SU-DHL-6 (cell line): ENCODE measurements at regions not wholly inside any gene's neighbourhood (a gene's known extent, or its start where the extent isn't known, plus 50 kb on each side); places are given as distances from the start of the nearest gene placed in this dataset.

Source experiments
- H2AFZ ChIP-seq: fragments of 200-600 bp; sonication (generic); 2 replicates; pipeline ENCODE4 v1.6.1; 2014; ENCODE audit warnings: low read depth, mild to moderate bottlenecking, moderate library complexity, mixed read lengths, antibody characterized with exemption, low read length; ENCODE audit not compliant: severe bottlenecking
- H3F3A ChIP-seq: fragments of 200-600 bp; shearing (Covaris generic); 2 replicates; pipeline ENCODE4 v1.6.0; 2016; ENCODE audit warnings: antibody characterized with exemption, mild to moderate bottlenecking; ENCODE audit not compliant: insufficient read depth
- H3K27ac ChIP-seq: fragments of 200-600 bp; sonication (generic); 2 replicates; pipeline ENCODE4 v1.5.1; 2016; ENCODE audit warnings: low read depth, mild to moderate bottlenecking, low read length, moderate library complexity, mixed read lengths
- H3K27me3 ChIP-seq: fragments of 200-600 bp; sonication (generic), shearing (Covaris generic); 2 replicates; pipeline ENCODE4 v1.6.0; 2014; ENCODE audit warnings: mild to moderate bottlenecking, low read length
- H3K36me3 ChIP-seq: fragments of 200-600 bp; sonication (generic); 2 replicates; pipeline ENCODE4 v1.6.1; 2014; ENCODE audit warnings: mild to moderate bottlenecking, low read length, mixed read lengths
- H3K4me2 ChIP-seq: fragments of 300-600, 200-600 bp; shearing (Covaris generic), sonication (generic); 2 replicates; pipeline ENCODE4 v1.6.0; 2014; ENCODE audit warnings: low read length, low read depth, mild to moderate bottlenecking; ENCODE audit not compliant: poor library complexity, severe bottlenecking
- H3K4me3 ChIP-seq: fragments of 200-600 bp; sonication (generic); 2 replicates; pipeline ENCODE4 v1.5.1; 2014; ENCODE audit warnings: antibody characterized with exemption, low read length, mild to moderate bottlenecking, mixed read lengths; ENCODE audit not compliant: insufficient read depth, poor library complexity, severe bottlenecking
- H3K79me2 ChIP-seq: fragments of 200-600 bp; sonication (generic); 2 replicates; pipeline ENCODE4 v1.6.1; 2014; ENCODE audit warnings: mild to moderate bottlenecking, low read length, moderate library complexity; ENCODE audit not compliant: insufficient read depth
- H3K9ac ChIP-seq: fragments of 200-600 bp; sonication (generic); 2 replicates; pipeline ENCODE4 v1.7.0; 2014; ENCODE audit warnings: mild to moderate bottlenecking, low read length
- H3K9me2 ChIP-seq: fragments of 200-600 bp; sonication (generic); replicated peaks from 2 replicates; pipeline ENCODE4 v1.6.1; 2014; ENCODE audit warnings: low read length; ENCODE audit not compliant: insufficient read depth
- H3K9me3 ChIP-seq: fragments of 200-600 bp; sonication (generic); 2 replicates; pipeline ENCODE4 v1.6.1; 2014; ENCODE audit warnings: low read length, mixed read lengths; ENCODE audit not compliant: insufficient read depth
- H4K20me1 ChIP-seq: fragments of 200-600 bp; sonication (generic); 2 replicates; pipeline ENCODE4 v1.6.1; 2014; ENCODE audit warnings: low read depth, mild to moderate bottlenecking, antibody characterized with exemption, low read length, moderate library complexity, mixed read lengths
- CTCF ChIP-seq: fragments of 200-600 bp; sonication (generic); IDR thresholded peaks from one replicate; pipeline ENCODE4 v1.5.1; 2017; ENCODE audit warnings: antibody characterized with exemption, mild to moderate bottlenecking, low read length, moderate library complexity; ENCODE audit not compliant: insufficient read depth, poor library complexity, severe bottlenecking
- EZH2phosphoT487 ChIP-seq: fragments of 200-600 bp; sonication (generic), shearing (Covaris generic); conservative IDR thresholded peaks from 2 replicates; pipeline ENCODE4 v1.6.1; 2018; ENCODE audit warnings: mild to moderate bottlenecking, antibody characterized with exemption, low read length, moderate library complexity, mixed read lengths

GRCh38 chr6:87899499-87900147, 148.0 kb upstream of the SPACA1 start:
- no peak overlapping the region for H3K9ac ChIP-seq
- no peak for TF ChIP-seq EZH2phosphoT487
- TF ChIP-seq CTCF: no peak
- H3K4me2 ChIP-seq: no peak overlapping the region
- H2AFZ ChIP-seq: no peak overlapping the region
- no peaks in the 10 kb centered on the region for H4K20me1 ChIP-seq
- no peaks in the 10 kb centered on the region for H3K36me3 ChIP-seq
- no peaks in the 10 kb centered on the region for H3K27me3 ChIP-seq
- H3K9me3 ChIP-seq: no peaks in the 10 kb centered on the region
- H3K79me2 ChIP-seq: no peaks in the 10 kb centered on the region
- no peaks in the 10 kb centered on the region for H3K9me2 ChIP-seq
- no peak overlapping the region for H3K27ac ChIP-seq
- 0 out of 2 replicates have a peak, but pooled peaks cover 7% of the 10 kb centered on the region for H3F3A ChIP-seq
- H3K4me3 ChIP-seq: no peak overlapping the region

DNA sequence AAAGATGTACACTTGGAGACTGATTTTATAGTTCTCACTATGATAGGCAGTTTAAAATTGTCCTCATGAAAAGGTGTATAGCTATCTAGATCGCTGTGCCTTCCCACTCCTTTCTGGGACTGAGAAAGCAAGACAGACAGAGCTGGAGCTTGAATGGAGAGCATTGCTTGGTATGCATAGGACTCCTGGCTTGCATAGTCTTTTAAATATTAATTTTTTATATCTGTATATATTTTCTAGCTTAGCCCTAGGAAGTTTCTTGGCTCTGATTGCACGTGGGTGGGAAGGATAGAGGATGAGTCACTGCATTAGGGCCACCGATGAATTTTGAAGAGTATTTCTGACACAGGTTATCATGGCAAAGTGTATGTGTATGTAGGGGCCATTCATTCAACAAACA, 150.0 kb upstream of the SPACA1 start:
- Histone ChIP-seq H3K27me3 (no peaks in the 10 kb centered on the region), H3K4me3 (no peak overlapping the region), H3K27ac (no peak overlapping the region), H2AFZ (no peak overlapping the region), H3K9ac (no peak overlapping the region), H3K36me3 (no peaks in the 10 kb centered on the region), H3K9me2 (no peaks in the 10 kb centered on the region), H3K4me2 (peak overlapping the region; percentile 27), H4K20me1 (no peaks in the 10 kb centered on the region), H3F3A (no peaks in the 10 kb centered on the region), H3K9me3 (no peaks in the 10 kb centered on the region), H3K79me2 (no peaks in the 10 kb centered on the region)
- TF ChIP-seq EZH2phosphoT487: no peak
- TF ChIP-seq CTCF: no peak

GRCh38 chr6:87897013-87897412, 150.6 kb upstream of the SPACA1 start:
- H3K36me3 ChIP-seq: no peaks in the 10 kb centered on the region; the same call in 1 of the 2 replicates
- peak overlapping the region; percentile 1 for H2AFZ ChIP-seq
- no peak overlapping the region for H3K4me3 ChIP-seq
- no peak for TF ChIP-seq EZH2phosphoT487
- TF ChIP-seq CTCF: no peak
- peak overlapping the region; percentile 27 for H3K4me2 ChIP-seq
- H3F3A ChIP-seq: no peaks in the 10 kb centered on the region; the same call in 1 of the 2 replicates
- no peak overlapping the region; the same call in 1 of the 2 replicates for H3K27ac ChIP-seq
- no peaks in the 10 kb centered on the region for H3K9me3 ChIP-seq
- no peaks in the 10 kb centered on the region for H4K20me1 ChIP-seq
- H3K79me2 ChIP-seq: no peaks in the 10 kb centered on the region
- H3K27me3 ChIP-seq: no peaks in the 10 kb centered on the region
- H3K9me2 ChIP-seq: no peaks in the 10 kb centered on the region
- H3K9ac ChIP-seq: no peak overlapping the region
